ENCODE measurements at regions not wholly inside any gene's neighbourhood (a gene's known extent, or its start where the extent isn't known, plus 50 kb on each side); places are given as distances from the start of the nearest gene placed in this dataset.

DNA sequence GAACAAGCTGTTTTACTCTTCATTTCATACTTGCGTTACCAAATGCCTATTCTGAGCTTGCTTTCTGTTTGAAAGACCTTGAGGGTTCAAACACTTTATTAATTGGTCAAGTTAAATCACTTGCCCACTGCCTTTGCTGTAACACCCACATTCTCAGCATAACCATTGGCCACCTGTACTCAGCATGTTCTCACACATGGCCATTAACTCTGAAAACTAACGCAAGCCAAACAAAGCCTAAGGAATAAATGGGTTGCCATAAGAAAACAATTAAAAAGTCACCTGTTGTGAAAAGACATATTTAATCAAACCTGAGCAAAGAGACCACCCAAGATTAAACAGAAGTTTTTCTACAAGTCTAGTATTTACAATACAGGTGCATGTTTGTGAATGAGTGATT lies 517.2 kb upstream of the SPRY2 start:
- TF ChIP-seq, protein P1, sequence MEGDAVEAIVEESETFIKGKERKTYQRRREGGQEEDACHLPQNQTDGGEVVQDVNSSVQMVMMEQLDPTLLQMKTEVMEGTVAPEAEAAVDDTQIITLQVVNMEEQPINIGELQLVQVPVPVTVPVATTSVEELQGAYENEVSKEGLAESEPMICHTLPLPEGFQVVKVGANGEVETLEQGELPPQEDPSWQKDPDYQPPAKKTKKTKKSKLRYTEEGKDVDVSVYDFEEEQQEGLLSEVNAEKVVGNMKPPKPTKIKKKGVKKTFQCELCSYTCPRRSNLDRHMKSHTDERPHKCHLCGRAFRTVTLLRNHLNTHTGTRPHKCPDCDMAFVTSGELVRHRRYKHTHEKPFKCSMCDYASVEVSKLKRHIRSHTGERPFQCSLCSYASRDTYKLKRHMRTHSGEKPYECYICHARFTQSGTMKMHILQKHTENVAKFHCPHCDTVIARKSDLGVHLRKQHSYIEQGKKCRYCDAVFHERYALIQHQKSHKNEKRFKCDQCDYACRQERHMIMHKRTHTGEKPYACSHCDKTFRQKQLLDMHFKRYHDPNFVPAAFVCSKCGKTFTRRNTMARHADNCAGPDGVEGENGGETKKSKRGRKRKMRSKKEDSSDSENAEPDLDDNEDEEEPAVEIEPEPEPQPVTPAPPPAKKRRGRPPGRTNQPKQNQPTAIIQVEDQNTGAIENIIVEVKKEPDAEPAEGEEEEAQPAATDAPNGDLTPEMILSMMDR (IDR thresholded peaks at IDR 0.05; ENCODE audit: low read depth, low read length, missing input control): no peak
- TF ChIP-seq RXRA (IDR thresholded peaks at IDR 0.05) (no peak), FOXA2 (IDR thresholded peaks at IDR 0.05) (no peak), EGR1 (IDR thresholded peaks at IDR 0.05; ENCODE audit: low read depth in 2 of 2) (no peak), RAD21 (IDR thresholded peaks at IDR 0.05) (no peak), TAF1 (conservative IDR thresholded peaks at IDR 0.05) (no peak), GABPA (IDR thresholded peaks at IDR 0.05 in 1 of 2, conservative IDR thresholded peaks at IDR 0.05 in 1 of 2) (no peak), NR2F2 (IDR thresholded peaks at IDR 0.05) (no peak), SP1 (IDR thresholded peaks at IDR 0.05) (no peak), REST (IDR thresholded peaks at IDR 0.05) (no peak)
- TF ChIP-seq, protein P2, sequence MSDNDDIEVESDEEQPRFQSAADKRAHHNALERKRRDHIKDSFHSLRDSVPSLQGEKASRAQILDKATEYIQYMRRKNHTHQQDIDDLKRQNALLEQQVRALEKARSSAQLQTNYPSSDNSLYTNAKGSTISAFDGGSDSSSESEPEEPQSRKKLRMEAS (IDR thresholded peaks at IDR 0.05): no peak
